ENCODE measurements at regions not wholly inside any gene's neighbourhood (a gene's known extent, or its start where the extent isn't known, plus 50 kb on each side); places are given as distances from the start of the nearest gene placed in this dataset.

DNA sequence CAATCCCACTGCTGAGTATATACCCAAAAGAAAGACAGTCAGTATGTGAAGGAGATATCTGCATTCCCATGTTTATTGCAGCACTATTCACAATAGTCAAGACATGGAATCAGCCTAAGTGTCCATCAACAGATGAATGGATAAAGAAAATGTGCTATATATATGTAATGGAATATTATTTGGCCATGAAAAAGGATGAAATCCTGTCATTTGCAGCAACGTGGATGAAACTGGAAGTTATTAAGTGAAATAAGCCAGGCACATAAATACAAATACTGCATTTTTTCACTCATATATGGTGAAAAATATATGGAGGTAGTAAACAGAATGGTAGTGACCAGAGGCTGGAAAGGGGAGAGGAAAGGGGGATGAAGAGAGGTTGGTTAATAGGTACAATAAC is 188.9 kb upstream of the SERP2 start:
- no peak overlapping the region for H3K4me3 Mint-ChIP-seq
- H3K27me3 Mint-ChIP-seq (ENCODE audit: insufficient read depth), result peaks cover 3% of the 10 kb centered on the region; the same call in 1 of the 2 replicates
- no peaks in the 10 kb centered on the region; the same call in 1 of the 2 replicates for H3K9me3 Mint-ChIP-seq
- no peak overlapping the region for H3K27ac Mint-ChIP-seq
- TF ChIP-seq, protein P1, sequence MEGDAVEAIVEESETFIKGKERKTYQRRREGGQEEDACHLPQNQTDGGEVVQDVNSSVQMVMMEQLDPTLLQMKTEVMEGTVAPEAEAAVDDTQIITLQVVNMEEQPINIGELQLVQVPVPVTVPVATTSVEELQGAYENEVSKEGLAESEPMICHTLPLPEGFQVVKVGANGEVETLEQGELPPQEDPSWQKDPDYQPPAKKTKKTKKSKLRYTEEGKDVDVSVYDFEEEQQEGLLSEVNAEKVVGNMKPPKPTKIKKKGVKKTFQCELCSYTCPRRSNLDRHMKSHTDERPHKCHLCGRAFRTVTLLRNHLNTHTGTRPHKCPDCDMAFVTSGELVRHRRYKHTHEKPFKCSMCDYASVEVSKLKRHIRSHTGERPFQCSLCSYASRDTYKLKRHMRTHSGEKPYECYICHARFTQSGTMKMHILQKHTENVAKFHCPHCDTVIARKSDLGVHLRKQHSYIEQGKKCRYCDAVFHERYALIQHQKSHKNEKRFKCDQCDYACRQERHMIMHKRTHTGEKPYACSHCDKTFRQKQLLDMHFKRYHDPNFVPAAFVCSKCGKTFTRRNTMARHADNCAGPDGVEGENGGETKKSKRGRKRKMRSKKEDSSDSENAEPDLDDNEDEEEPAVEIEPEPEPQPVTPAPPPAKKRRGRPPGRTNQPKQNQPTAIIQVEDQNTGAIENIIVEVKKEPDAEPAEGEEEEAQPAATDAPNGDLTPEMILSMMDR (IDR thresholded peaks at IDR 0.05), result no peak
- H3K36me3 Mint-ChIP-seq (ENCODE audit: low read depth), result no peaks in the 10 kb centered on the region; the same call in 1 of the 2 replicates
- DNase-seq, result no peak
- peaks cover 22% of the 10 kb centered on the region for H3K4me1 Mint-ChIP-seq (ENCODE audit: low read depth)

DNA sequence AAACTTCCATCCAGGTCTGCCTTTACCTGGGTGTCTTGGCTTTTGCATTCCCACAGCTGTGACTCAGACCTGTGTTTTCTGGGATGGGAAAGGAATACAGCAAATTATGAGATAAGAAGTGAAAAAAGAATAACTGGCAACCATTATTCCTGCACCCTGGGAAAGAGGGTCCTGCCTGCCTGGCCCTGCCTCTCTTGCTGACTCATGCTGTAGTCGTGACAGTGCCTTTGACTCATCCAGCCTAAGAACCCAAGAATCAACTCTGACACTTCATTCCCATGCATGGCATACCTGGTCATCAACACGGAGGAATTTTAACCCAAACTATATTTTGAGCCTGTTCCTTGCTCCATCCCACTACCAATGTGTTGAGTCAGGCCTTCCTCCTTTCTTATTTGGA is 185.4 kb upstream of the SERP2 start:
- no peaks in the 10 kb centered on the region; the same call in 1 of the 2 replicates for H3K36me3 Mint-ChIP-seq (ENCODE audit: low read depth)
- H3K4me1 Mint-ChIP-seq (ENCODE audit: low read depth), result peaks cover 33% of the 10 kb centered on the region
- H3K4me3 Mint-ChIP-seq, result no peak overlapping the region
- H3K27ac Mint-ChIP-seq, result no peak overlapping the region
- peak; percentile 42 for DNase-seq
- no peaks in the 10 kb centered on the region; the same call in 1 of the 2 replicates for H3K9me3 Mint-ChIP-seq
- TF ChIP-seq, protein P1 (IDR thresholded peaks at IDR 0.05), result no peak
- peaks cover 5% of the 10 kb centered on the region for H3K27me3 Mint-ChIP-seq (ENCODE audit: insufficient read depth)

DNA sequence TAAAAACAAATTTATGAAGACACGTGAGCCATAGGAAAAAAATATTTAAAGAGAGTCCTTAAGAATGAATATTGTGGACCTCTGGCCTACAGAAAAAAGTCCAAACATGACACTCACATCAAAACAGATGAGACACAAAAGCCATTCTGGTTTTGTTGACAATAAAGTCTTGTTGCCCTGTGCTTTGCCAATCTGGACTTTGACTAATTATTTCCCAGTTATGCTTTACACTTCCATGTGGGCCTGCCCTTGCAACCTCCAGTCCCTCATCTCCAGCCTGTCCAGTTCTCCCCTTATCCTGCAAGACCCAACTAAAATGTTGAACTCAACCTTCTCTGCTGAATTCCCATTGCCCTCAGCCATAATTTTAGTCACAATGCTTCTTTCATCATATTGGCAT is 184.5 kb upstream of the SERP2 start:
- Mint-ChIP-seq H3K9me3 (no peaks in the 10 kb centered on the region; the same call in 1 of the 2 replicates), H3K4me3 (no peak overlapping the region), H3K4me1 (ENCODE audit: low read depth) (peaks cover 33% of the 10 kb centered on the region), H3K27ac (no peak overlapping the region), H3K27me3 (ENCODE audit: insufficient read depth) (peaks cover 5% of the 10 kb centered on the region), H3K36me3 (ENCODE audit: low read depth) (no peaks in the 10 kb centered on the region)
- TF ChIP-seq, protein P1 (IDR thresholded peaks at IDR 0.05), result no peak
- DNase-seq, result no peak

DNA sequence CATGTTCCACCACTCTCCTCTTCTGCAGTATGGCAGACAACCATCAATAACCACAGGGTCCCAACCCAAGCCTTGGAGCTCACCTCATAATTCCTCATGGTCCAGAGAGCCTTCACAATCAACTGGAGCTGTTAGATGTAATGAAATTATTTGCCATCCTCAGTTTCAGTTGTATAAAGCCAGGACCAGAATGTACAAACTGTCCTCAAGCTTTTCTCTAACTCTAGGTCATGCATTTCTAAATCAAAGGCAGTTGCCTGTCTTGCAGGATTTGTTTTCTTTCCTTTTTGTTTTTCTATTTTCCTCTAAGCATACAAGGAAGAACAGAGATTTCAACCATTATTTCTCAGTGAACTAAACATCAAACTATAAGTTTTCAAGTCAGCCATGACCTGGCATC is 182.5 kb upstream of the SERP2 start:
- TF ChIP-seq, protein P1 (IDR thresholded peaks at IDR 0.05), result no peak
- H3K27me3 Mint-ChIP-seq (ENCODE audit: insufficient read depth), result peaks cover 10% of the 10 kb centered on the region
- peak overlapping the region; percentile 75 for H3K4me3 Mint-ChIP-seq
- H3K36me3 Mint-ChIP-seq (ENCODE audit: low read depth), result no peaks in the 10 kb centered on the region
- peaks cover 33% of the 10 kb centered on the region for H3K4me1 Mint-ChIP-seq (ENCODE audit: low read depth)
- H3K27ac Mint-ChIP-seq, result no peak overlapping the region
- no peaks in the 10 kb centered on the region; the same call in 1 of the 2 replicates for H3K9me3 Mint-ChIP-seq
- DNase-seq, result no peak

DNA sequence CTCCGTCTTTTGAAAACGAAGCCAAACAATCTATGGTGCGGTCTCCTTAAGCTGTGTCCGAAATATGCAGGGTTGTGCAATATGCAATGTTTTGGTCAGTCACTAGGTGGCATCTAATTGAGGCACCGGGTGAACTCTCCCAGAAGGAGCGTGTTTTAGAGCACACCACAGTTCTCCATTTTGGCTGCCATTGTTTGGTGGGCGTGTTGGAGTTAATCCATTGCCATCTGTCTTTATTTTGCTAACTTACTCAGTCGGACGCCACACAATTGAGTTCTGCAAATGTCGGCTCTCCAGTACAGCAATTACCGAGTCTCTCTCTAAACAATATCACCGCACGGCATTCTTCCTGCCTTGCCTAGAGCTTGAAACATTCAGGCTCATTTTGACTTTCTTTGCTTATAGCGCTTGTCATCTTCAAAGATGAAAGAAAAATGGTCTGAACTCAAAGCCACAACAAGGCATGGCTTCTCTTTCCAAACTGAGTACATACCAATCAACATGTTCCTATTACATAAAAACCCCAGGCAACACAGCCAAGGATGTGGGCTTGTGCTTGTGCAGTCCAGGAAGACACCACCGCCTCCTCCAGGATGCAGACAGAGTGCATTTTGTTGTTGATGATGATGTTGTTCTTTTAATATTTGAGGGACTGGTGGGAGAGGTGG is 182.0 kb upstream of the SERP2 start:
- Mint-ChIP-seq H3K27me3 (ENCODE audit: insufficient read depth) (peaks cover 13% of the 10 kb centered on the region), H3K36me3 (ENCODE audit: low read depth) (no peaks in the 10 kb centered on the region), H3K9me3 (no peaks in the 10 kb centered on the region), H3K27ac (no peak overlapping the region), H3K4me3 (peak overlapping the region; percentile 75), H3K4me1 (ENCODE audit: low read depth) (peaks cover 33% of the 10 kb centered on the region)
- TF ChIP-seq, protein P1 (IDR thresholded peaks at IDR 0.05), result peak; percentile 86
- peak; percentile 61 for DNase-seq

Data from HFFc6 (cell line).